GM21737 (cell line): ENCODE measurements at regions not wholly inside any gene's neighbourhood (a gene's known extent, or its start where the extent isn't known, plus 50 kb on each side); places are given as distances from the start of the nearest gene placed in this dataset.
"Not testable (repeated sequence)": the region's sequence is repeated elsewhere in the genome, so short reads cannot be mapped to it uniquely, and the experiment has no call there.

Source experiments
- ATAC-seq: cut with Tn5 transposase; IDR thresholded peaks from one replicate; pipeline ENCODE4 v1.9.1; 2021; ENCODE audit warnings: mild to moderate bottlenecking, moderate library complexity; ENCODE audit not compliant: unreplicated experiment

DNA sequence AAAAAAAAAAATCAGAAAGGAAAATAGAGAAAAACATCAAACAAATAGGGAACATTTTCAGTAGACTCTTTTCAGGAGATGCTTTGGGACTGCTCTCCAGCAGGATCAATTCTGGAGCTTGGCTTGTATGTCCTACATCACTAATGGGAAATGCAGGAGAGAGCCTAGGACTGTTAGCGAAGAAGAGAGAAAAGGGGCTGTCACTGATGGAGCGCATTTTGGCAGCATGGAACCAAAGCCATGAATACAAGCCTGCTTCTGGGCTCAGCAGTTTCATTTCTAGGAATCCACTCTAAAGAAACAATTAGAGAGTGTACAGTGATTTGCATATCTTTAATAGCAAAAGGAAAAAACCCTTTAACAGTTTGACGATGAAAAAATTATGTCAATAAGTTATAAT is 203.9 kb downstream of the NUFIP1 start:
- ATAC-seq: no peak

DNA sequence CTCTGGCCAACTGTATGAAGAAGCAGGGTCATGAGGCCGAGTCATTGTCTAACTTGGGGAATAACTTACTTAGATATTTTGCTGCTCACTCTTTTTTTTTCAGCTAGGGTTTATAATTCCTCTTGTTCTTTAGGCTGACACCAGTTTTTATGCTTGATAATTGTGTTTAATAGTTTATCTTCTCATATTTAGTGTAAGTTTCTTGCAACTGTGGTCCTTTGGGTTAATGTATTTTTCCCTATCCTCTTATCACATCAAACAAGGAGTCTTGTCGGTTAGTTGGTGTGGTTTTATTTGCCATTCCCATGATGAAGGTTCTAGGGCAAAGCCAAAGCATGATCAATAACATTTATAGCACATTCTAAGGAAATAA is 204.6 kb downstream of the NUFIP1 start:
- ATAC-seq: no peak

DNA sequence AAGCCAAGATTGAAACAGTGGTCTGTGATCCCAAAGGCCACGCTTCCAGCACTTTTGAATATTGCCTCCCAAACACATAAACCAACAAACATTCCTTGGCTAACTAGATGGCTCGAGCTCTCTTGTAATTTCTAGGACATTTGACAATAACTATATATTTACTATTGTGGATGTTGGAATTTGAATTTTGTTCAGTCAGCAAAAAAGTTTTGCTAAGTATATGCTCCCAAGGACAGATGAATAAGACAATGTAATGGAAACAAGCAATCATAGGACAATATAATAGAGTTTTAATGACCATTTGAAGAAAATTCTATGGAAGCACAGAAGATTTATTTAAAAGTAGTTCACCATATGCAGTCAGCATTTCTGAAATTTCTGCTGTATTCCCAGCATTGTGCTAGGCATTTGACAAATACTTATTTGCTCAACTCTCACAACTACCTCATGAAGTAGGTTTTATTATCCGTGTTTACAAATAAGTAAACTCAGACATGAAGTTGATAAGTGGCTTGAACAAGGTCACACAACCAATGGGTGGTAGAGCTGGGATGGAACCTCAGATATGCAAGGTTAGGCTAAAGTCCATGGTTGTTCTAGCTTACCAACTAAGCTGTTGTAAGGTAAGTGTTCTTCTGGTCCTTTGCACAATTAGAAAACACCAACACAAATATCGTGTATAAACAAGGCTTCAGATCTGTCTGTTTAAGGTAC is 205.1 kb downstream of the NUFIP1 start:
- ATAC-seq: no peak

DNA sequence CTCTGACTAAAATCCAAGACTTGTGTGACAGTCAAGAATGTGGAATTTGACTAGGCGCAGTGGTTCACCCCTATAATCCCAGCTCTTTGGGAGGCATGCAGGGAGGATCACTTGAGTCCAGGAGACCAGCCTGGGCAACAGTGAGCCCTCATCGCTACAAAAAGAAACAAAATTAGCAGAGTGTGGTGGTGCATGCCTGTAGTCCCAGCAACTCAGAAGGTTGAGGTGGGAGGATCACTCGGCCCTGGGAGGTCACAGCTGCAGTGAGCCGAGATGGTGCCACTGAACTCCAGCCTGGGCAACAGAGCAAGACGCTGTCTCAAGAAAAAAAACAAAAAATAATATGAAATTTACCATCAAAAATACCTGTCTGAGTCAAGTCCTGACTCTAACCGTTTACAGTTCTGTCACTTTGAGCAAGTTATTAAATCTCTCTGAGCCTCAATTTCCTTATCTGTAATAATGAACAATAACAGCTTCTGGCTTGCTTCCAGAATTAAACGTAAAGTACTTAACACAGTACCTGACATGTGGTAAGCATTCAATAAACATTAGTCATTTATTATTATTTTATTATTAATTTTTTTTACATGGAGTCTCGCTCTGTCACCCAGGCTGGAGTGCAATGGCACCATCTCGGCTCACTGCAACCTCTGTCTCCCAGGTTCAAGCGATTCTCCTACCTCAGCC is 204.6 kb upstream of the TSC22D1 start:
- no peak for ATAC-seq

DNA sequence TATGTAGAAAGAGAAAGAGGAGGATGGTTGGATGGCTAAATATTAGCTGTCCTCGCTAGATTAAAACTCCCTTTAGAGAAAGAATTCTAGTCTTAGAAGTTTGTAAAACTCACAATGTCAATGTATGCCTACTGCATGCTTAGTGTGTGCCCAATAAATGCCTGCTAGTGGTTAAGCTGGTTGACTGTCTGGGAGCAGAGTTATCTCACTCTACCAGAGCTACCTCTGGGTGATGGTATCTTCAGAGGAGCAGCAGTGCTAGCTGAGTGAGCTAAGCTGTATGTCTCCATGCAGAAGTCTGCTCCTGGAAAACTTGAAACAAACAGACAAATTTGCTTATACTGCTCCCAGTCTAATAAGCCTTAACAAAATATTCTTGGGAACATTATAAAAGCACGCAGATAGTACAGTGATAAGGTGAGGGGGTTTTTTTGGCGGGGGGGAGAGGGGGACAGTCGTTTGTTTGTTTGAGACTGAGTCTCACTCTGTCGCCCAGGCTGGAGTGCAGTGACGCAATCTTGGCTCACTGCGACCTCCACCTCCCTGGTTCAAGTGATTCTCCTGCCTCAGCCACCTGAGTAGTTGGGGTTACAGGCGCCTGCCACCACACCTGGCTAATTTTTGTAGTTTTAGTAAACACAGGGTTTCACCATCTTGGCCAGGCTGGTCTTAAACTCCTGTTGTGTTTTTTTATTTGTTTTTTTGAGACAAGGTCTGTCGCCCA is 202.8 kb upstream of the TSC22D1 start:
- ATAC-seq: no peak

DNA sequence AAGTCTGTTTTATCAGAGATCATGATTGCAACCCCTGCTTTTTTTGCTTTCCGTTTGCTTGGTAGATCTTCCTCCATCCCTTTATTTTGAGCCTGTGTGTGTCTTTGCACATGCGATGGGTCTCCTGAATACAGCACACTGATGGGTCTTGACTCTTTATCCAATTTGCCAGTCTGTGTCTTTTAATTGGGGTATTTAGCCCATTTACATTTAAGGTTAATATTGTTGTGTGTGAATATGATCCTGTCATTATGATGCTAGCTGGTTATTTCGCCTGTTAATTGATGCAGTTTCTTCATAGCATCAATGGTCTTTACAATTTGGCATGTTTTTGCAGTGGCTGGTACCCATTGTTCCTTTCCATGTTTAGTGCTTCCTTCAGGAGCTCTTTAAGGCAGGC is 199.2 kb upstream of the TSC22D1 start:
- ATAC-seq: not testable (repeated sequence)

DNA sequence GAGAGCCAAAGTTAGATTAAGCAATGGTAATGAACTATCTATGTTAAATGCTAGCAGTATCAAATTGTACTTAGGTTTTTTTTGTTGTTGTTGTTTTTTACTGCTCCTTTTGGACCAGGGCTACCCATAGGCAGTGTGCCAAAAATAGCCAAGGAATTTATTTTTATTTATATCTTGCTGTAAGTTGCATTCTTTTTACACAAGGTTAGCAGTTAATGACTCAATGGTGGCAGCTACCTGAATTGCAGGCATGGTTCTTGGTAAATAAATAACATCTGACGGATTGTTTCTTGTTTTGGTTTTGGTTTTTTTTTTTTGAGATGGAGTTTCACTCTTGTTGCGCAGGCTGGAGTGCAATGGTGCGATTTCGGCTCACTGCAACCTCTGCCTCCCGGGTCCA is 194.8 kb upstream of the TSC22D1 start:
- no peak for ATAC-seq

DNA sequence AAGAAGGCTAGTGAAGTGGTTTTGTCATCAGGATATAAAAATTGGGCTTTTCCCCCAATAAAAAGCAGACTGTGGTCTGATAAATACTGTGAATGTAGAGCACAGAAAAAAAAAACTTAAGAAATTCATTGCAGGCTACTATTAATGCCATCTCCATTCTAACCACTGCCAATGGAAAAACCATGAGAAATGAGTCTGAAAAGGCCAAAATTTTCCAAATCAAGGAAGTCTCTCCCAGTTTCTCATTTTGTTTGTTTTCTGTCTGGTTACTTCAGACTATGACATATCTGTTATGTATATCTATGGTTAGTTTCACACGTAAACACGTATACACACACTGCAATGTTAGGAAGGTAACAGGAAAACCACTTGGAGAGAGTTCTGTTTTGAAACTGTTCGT is 193.6 kb upstream of the TSC22D1 start:
- no peak for ATAC-seq

DNA sequence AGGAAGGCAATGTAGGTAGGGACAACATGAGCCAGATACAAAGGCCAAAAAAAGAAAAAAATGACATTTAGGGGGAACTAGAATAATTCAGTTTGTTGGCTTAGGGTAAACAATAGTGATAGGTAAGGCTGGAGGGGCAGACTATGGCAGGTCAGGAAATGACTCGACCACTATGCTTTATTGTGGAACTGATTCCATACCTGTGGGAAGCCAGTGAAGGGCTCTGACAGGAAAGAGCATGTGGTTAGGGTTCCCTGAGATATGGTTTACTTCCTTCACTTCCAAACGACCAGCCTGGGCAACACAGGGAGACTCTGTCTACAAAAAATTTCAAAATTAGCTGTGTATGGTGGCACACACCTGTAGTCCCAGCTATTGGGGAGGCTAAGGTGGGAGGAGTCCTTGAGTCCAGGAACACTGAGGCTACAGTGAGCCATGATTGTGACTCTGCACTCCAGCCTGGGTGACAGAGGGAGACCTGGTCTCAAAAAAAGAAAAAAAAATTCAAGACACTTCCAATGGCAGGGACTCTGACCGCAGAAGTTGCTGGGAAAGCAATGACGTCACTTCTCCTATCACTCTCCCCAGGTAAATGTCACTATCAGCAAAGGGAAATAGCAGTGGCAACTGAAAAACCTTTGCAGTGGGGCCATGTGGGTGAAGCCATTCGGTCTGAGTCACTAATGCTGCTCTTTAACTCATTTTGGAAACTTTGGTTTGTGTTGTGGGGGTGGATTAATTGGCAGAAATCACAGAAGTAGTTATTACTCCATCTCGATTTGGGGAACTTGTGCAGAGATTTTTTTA is 192.8 kb upstream of the TSC22D1 start:
- ATAC-seq: no peak

DNA sequence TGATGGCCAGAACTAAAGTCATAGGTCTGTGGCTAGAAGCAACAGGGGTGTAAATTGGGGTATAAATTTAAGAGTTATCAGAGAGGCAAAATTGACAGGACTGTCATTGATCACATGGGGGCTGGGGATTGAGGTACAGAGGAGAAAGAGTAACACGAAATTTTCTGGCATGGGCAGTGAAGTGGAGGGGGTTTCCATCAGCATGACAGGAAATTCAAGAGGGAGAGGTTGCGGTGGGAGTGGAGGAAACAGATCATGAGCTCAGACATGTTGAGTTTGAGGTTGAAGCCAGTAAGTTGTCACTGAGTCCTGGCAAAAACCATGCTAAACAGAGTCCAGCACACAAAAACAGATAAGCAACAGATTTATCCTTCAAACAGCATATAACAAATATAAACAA is 192.1 kb upstream of the TSC22D1 start:
- no peak for ATAC-seq

DNA sequence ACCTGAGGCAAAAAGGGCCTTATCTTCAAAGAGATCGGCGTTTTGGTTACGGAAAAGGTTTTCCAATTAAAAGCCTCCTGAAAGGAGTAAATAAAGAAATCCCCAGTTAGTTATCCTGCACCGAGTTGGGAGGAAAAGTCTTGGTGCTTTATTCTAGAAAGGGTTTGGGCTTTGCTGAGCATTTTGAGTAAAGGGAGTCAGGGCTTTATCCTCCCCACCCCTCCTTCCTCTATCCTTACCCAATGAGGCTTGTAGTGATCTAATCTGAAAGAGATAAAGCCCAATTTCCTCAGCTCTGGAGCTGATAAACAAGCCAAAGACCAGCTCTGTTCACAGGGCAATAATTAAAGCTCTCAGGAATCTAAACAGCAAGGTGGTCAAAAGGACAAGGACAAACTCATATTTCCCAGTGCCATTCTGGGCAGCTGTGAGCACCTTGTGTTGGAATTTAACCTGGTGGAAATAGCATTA is 188.9 kb upstream of the TSC22D1 start:
- no peak for ATAC-seq

DNA sequence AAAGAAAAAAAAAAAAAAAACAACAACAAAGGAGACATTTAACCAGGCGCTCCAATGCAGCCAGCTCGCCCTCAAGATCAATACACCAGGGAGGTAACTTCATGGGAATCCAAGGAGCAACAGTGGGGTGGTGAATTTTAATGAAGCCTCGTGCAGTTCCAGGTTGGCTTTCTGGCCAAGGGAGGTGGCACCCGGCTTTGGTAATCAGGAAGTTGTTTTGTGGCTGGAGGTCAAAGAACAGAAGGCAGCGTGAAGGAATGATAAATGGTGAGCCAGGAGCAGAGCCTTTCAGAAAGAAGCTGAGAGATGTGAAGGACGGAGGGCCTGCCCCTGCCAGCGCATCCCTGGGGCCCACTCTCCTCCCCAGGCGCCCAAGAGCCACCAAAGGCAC is 188.2 kb upstream of the TSC22D1 start:
- ATAC-seq: no peak

DNA sequence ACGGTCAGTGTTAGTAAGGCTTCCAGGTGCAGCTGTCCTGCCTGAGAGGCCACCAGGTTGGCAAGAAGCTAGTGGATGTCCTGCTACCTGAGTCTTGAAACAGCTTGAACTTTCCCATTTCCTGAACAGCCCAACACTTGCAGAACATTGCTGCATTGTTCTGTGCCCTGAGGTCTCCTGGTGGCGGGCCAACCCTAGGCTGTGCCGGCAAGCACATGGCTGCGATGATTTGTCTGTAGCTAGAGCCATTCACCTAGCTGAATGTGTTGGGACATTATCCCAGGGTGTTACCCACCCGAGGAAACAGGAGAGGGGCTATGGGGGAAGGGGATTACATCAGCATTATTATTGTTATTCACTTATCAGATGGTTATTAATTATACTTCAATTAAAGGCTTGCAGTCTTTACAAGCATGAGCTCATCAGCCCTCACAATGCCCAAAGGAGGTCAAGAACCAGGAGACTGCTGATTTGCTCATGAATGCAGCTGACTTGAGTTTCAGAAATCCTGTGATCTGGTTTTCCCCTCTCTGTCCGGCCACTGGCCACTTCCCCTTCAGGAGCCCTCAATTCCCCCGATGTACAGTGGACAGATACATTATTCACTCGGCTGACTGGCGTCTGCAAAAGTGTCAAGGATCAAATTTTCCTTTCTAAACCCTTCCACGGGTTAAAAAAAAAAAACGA is 187.6 kb upstream of the TSC22D1 start:
- no peak for ATAC-seq

DNA sequence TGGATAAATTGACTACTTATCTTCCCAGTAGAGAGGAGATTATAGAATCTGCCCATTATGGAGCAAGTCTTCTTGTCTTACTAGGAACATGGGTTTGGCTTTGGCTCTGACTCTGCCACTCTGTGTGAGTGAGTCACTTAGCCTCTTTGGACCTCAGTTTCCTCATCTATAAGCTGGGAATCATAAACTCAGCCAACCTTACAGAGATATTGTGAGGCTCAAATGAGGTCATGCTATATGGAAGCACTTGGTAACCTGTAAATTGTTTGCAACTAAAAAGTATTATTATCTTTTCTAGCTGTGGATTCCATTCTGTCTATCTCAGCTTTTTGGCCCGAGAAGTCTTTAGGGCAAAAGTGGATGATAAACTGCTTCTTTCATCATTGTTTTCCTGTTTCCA is 186.8 kb upstream of the TSC22D1 start:
- no peak for ATAC-seq

DNA sequence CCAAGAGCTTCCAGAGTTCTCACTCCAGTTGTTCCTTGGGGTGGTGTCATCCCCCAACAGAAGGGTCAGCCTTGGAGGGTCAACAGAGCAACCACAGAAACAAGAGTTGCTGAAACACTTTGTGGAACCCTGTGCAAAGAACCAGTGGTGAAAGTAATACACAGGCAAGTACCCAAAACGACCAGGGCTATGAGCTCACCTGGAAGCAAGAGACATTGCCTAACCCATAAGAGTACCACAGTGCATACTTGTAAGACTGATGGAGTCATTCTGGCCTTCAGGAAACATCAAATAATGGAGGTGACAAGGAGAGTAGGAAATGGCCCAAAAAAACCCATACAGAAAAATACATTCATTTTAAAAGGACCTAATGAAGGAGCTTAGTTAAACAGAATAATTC is 184.3 kb upstream of the TSC22D1 start:
- no peak for ATAC-seq

DNA sequence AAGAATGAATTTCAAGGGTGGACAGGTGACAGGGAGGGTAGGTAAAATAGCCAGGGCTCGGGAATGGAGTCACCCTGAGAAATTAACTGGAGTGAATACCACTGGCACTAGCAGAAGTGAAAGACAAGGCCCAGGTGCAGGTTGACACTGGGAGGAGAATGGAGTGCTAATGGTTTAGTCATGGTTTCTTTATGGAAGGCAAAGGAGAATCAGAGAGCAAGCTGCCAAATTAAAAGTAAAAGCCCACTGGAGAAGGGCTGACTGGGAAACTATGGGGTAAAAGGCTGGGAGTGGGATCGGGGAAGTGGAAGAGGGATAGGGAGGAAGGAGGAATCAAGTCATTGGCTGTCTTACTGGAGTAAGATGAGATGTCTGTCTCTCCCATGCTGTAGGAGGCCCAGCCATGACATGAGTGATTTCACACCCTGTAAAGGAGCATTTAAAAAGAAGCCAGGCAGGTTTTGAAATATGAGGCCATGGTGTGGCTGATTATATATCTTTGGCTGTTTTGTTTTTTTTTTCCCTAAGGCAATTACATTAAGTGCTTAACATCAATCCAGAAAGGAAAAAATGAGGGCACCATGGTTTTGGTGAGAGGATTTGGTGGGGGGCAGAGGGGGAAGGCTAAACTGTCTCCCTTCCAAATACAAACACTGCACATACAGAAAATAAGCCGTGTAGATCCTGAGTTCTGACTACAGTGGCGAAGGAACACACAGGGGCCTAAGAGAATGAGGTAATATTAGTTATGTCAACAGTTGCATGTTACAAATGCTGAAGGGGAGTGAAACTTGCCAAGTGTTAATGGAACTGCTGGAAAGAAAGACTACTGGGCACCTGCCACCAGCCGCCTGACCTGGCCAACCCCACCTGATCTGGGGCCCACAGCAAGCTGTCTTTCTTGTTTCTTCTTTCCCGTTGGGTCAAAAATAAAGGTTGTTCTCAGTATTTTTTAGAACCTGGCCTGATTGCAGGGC is 183.5 kb upstream of the TSC22D1 start:
- no peak for ATAC-seq

DNA sequence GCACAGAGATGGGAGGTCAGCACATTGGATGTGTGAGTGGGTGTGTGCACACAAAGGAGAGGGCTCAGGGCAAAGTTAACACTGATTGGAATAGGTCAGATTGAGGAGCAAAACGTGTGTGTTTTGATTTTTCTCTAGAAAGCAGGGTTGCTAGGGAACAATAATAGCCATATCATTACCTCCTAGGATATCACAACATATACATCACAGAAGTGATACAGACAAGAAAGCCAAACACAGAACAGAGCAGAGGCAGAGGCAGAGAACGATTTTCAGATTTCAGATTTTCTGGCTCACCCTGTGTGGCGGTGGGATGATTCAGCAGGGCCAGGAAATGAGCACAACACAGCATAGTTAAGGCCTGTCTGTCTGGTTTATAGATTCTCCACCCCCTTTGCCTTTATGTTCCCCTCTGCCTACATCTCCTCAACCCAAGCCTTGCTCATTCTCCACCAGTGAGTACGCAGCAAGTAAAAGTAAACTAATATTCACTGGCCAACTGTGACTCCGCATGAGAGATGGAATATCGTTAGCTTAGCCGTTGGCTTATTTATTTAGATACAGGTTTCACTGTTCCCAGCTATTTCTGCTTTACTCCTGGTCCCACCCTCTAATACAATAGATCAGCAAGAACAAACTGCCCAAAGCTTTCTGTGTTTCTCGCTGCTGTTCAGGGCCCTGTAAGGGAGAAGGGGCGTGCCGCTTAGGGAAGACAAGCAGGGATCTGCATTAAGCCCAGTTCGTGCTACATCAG is 182.7 kb upstream of the TSC22D1 start:
- no peak for ATAC-seq

DNA sequence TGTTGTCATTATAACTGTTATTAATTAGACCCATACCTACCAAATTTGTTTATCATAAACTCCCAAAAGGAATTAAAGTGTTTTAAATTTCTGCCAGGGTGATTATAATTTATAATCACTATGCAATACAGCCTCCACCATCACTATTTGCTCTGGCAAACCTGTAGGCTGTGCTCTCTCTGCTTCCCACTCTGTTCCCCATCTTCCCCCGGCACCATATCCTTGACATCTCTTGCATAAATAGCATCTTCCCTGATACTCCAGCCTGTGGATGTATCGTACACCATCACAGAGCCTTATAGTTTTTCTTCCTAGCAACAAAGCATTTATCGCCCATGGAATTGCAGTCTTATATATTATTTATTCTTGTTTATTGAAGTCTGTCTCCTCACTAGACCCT is 181.5 kb upstream of the TSC22D1 start:
- no peak for ATAC-seq
